OCI-LY3 (cell line): ENCODE measurements at regions not wholly inside any gene's neighbourhood (a gene's known extent, or its start where the extent isn't known, plus 50 kb on each side); places are given as distances from the start of the nearest gene placed in this dataset.
A peak's percentile ranks its signal among the peaks of the same experiment; 100 is the strongest.

Experiments used
- H2AFZ ChIP-seq: fragments of 200-600, 300-600 bp; shearing (Covaris generic); 2 replicates; pipeline ENCODE4 v1.6.0; 2014; ENCODE audit warnings: antibody characterized with exemption, low read depth, low read length
- H3K27ac ChIP-seq: fragments of 200-600, 300-600 bp; sonication (generic); 2 replicates; pipeline ENCODE4 v1.5.1; 2014; ENCODE audit warnings: mild to moderate bottlenecking, low read length, moderate library complexity, mixed read lengths
- H3K27me3 ChIP-seq: fragments of 200-600, 300-600 bp; sonication (generic); 2 replicates; pipeline ENCODE4 v1.6.1; 2014; ENCODE audit warnings: low read depth, low read length, mixed read lengths
- H3K36me3 ChIP-seq: fragments of 200-600, 300-600 bp; sonication (generic); replicated peaks from 2 replicates; pipeline ENCODE3; 2014; ENCODE audit warnings: low read depth, low read length, mixed read lengths
- H3K4me1 ChIP-seq: fragments of 300-600, 200-600 bp; sonication (generic); 2 replicates; pipeline ENCODE4 v1.6.1; 2014; ENCODE audit warnings: low read length, mixed read lengths
- H3K4me2 ChIP-seq: fragments of 200-600, 300-600 bp; sonication (generic); 2 replicates; pipeline ENCODE4 v1.6.1; 2014; ENCODE audit warnings: low read length, mixed read lengths
- H3K4me3 ChIP-seq: fragments of 300-600, 200-600 bp; sonication (generic); 2 replicates; pipeline ENCODE4 v1.5.1; 2014; ENCODE audit warnings: antibody characterized with exemption, mild to moderate bottlenecking, low read length, moderate library complexity
- H3K79me2 ChIP-seq: fragments of 300-600, 200-600 bp; shearing (Covaris generic); 2 replicates; pipeline ENCODE4 v1.6.1; 2014; ENCODE audit warnings: mild to moderate bottlenecking, low read length, mixed read lengths
- H3K9ac ChIP-seq: fragments of 300-600, 200-600 bp; shearing (Covaris generic); 2 replicates; pipeline ENCODE4 v1.6.0; 2014; ENCODE audit warnings: mild to moderate bottlenecking, low read length, moderate library complexity
- H3K9me3 ChIP-seq: fragments of 200-600, 300-600 bp; shearing (Covaris generic); 2 replicates; pipeline ENCODE4 v1.6.1; 2014; ENCODE audit warnings: low read length, mixed read lengths; ENCODE audit not compliant: insufficient read depth
- H4K20me1 ChIP-seq: fragments of 200-600, 300-600 bp; sonication (generic); 2 replicates; pipeline ENCODE4 v1.6.1; 2016; ENCODE audit warnings: low read length, mixed read lengths; ENCODE audit not compliant: insufficient read depth
- CTCF ChIP-seq: fragments of 200-600, 300-600 bp; sonication (generic); IDR thresholded peaks from 2 replicates; pipeline ENCODE4 v1.5.1; 2014; ENCODE audit warnings: antibody characterized with exemption, low read length, low read depth
- EZH2phosphoT487 ChIP-seq: fragments of 200-600 bp; shearing (Covaris generic); IDR thresholded peaks from 2 replicates; pipeline ENCODE4 v1.6.1; 2018; ENCODE audit warnings: antibody characterized with exemption, mixed run types, low read depth

GRCh38 chr10:108894402-108895301, 1028.7 kb downstream of the XPNPEP1 start:
- H3K36me3 ChIP-seq: peaks cover 18% of the 10 kb centered on the region
- H2AFZ ChIP-seq: no peak overlapping the region
- peaks cover 41% of the 10 kb centered on the region for H3K79me2 ChIP-seq
- peak overlapping the region; percentile 73 for H3K9ac ChIP-seq
- no peaks in the 10 kb centered on the region; the same call in 1 of the 2 replicates for H3K9me3 ChIP-seq
- H3K4me1 ChIP-seq: peaks cover 81% of the 10 kb centered on the region
- no peaks in the 10 kb centered on the region for H3K27me3 ChIP-seq
- H4K20me1 ChIP-seq: no peaks in the 10 kb centered on the region
- peak overlapping the region; percentile 100 for H3K27ac ChIP-seq
- H3K4me3 ChIP-seq: peak overlapping the region; percentile 11; the same call in 1 of the 2 replicates
- peak overlapping the region; percentile 46 for H3K4me2 ChIP-seq
- no peak for TF ChIP-seq EZH2phosphoT487
- no peak for TF ChIP-seq CTCF

- Histone ChIP-seq H4K20me1 (no peaks in the 10 kb centered on the region), H2AFZ (peak overlapping the region; percentile 27; the same call in 1 of the 2 replicates)
- TF ChIP-seq EZH2phosphoT487: no peak
- TF ChIP-seq CTCF: no peak
Measured at GRCh38 chr10:108877095-108877561, 1046.2 kb downstream of the XPNPEP1 start.

GRCh38 chr10:108872854-108873253, 1050.5 kb downstream of the XPNPEP1 start:
- Histone ChIP-seq H3K79me2 (no peaks in the 10 kb centered on the region), H3K4me2 (peak overlapping the region; percentile 51), H3K36me3 (no peaks in the 10 kb centered on the region), H3K9me3 (no peaks in the 10 kb centered on the region), H3K4me3 (peak overlapping the region; percentile 42), H2AFZ (peak overlapping the region; percentile 64), H3K9ac (peak overlapping the region; percentile 14; the same call in 1 of the 2 replicates), H3K27ac (no peak overlapping the region), H3K27me3 (no peaks in the 10 kb centered on the region), H4K20me1 (no peaks in the 10 kb centered on the region), H3K4me1 (peaks cover 15% of the 10 kb centered on the region)
- TF ChIP-seq CTCF: no peak
- no peak for TF ChIP-seq EZH2phosphoT487

More at GRCh38 chr10:108877095-108877561, 1046.2 kb downstream of the XPNPEP1 start:
- H3K4me3 ChIP-seq: no peak overlapping the region
- H3K36me3 ChIP-seq: no peaks in the 10 kb centered on the region
- no peak overlapping the region for H3K27ac ChIP-seq
- H3K4me1 ChIP-seq: peaks cover 13% of the 10 kb centered on the region
- H3K27me3 ChIP-seq: no peaks in the 10 kb centered on the region
- H3K9me3 ChIP-seq: no peaks in the 10 kb centered on the region
- H3K4me2 ChIP-seq: no peak overlapping the region
- H3K9ac ChIP-seq: no peak overlapping the region
- H3K79me2 ChIP-seq: no peaks in the 10 kb centered on the region

GRCh38 chr10:108868881-108869280, 1054.4 kb downstream of the XPNPEP1 start:
- Histone ChIP-seq H3K4me2 (no peak overlapping the region), H3K4me3 (no peak overlapping the region), H2AFZ (no peak overlapping the region), H3K36me3 (peaks cover 4% of the 10 kb centered on the region), H3K9me3 (no peaks in the 10 kb centered on the region), H3K27ac (no peak overlapping the region), H3K27me3 (no peaks in the 10 kb centered on the region), H4K20me1 (no peaks in the 10 kb centered on the region), H3K9ac (no peak overlapping the region), H3K4me1 (peaks cover 18% of the 10 kb centered on the region), H3K79me2 (no peaks in the 10 kb centered on the region)
- no peak for TF ChIP-seq EZH2phosphoT487
- no peak for TF ChIP-seq CTCF
